Adrenal gland (tissue), 9 donors: ENCODE measurements at regions not wholly inside any gene's neighbourhood (a gene's known extent, or its start where the extent isn't known, plus 50 kb on each side); places are given as distances from the start of the nearest gene placed in this dataset.

ENCODE experiments used
- DNase-seq, 7 donors: peaks; one replicate each; pipeline ENCODE4 v3.0.0-alpha.2; 2019 to 2020
- H3K27ac ChIP-seq, 5 donors: fragments of 200-600 bp; sonication (generic) in 4 of 5; 1 replicate in 3 of 5; 2 replicates in 2 of 5; pipeline versions ENCODE4 v1.5.1 to v1.8.0; 2016 to 2020; ENCODE audit warnings: mild to moderate bottlenecking in 1 of 5
- H3K27me3 ChIP-seq: fragments of 200-600 bp; 2 replicates; pipeline ENCODE4 v1.8.0; 2021
- H3K36me3 ChIP-seq, 2 donors: fragments of 200-600 bp; replicated peaks in 1 of 2; 1 replicate in 1 of 2; 2 replicates in 1 of 2; pipeline versions ENCODE4 v1.5.1 to v1.8.0; 2018 to 2022
- H3K4me1 ChIP-seq, 2 donors: fragments of 200-600 bp; replicated peaks in 1 of 2; 1 replicate in 1 of 2; 2 replicates in 1 of 2; pipeline versions ENCODE4 v1.5.1 to v1.8.0; 2018 to 2021
- H3K4me3 ChIP-seq, 4 donors: fragments of 200-600 bp; sonication (generic) in 3 of 4; one replicate each; pipeline ENCODE4 v1.5.1; 2016 to 2018
- H3K9me3 ChIP-seq, 3 donors: fragments of 200-600 bp; sonication (generic) in 1 of 3; replicated peaks in 1 of 3; 1 replicate in 2 of 3; 2 replicates in 1 of 3; pipeline versions ENCODE4 v1.5.1 to v1.8.0; 2016 to 2021
- CTCF ChIP-seq, 6 experiments: fragments of 450-650 bp in 4 of 6; fragments of 200-600 bp in 2 of 6; sonication (generic) in 1 of 6; IDR thresholded peaks; 1 replicate in 5 of 6; 2 replicates in 1 of 6; pipeline versions ENCODE4 v1.5.1 to v1.8.0; 2016 to 2021; ENCODE audit warnings: antibody characterized with exemption in 6 of 6, mild to moderate bottlenecking in 2 of 6, moderate library complexity in 1 of 6
- POLR2A ChIP-seq, 2 donors: fragments of 450-650 bp; IDR thresholded peaks; one replicate each; pipeline ENCODE4 v1.6.1; 2017; ENCODE audit warnings: antibody characterized with exemption in 2 of 2, mild to moderate bottlenecking in 2 of 2, moderate library complexity in 1 of 2
- WGBS, 4 donors: extraction: QIAGEN DNeasy Blood & Tissue Kit in 2 of 4; methylation state at CpG; one replicate each; pipeline versions ENCODE4 v1.1.5 to v1.1.7; 2013 to 2017; 5-methylcytosine and 5-hydroxymethylcytosine counted together
- intact Hi-C, 2 donors: fragments of 100-400 bp; cut with DNase I; formaldehyde crosslinking; loops; one replicate each; pipeline versions ENCODE4 v1.14.1 to v1.15.0; 2022 to 2023
- donor health status: healthy with polysubstance abuse.
- donor health status: Bipolar disorder and iron deficiency.
- donor health status: DM: yes; HTN: yes; CAD: no.
- donor health status: DM: no; HTN: no; CAD: no.
- donor health status: DM: no; HTN: no; CAD: no.

DNA sequence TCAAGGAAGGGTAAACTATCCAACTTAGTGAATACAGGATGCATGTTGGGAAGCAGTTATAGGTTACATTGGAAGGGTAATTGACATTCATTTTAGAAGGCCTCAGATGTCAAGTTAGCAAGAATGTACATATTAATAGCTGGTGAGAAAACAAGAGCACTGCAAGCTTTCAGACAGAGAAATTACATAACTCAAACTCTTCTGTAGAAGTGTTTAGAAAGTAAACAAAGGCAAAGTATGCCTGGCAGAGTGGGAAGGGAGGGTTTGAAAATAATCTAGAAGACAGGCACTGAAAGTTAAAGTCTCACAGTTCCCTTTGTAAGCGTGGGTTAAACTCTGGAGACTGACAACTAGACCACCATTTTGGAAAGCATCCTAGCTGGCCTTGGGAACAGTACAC lies 406.2 kb downstream of the ANKRD50 start:
- no peak overlapping the region for H3K4me3 ChIP-seq
- no peaks in the 10 kb centered on the region for H3K36me3 ChIP-seq
- H3K9me3 ChIP-seq: no peaks in the 10 kb centered on the region
- 73 to 93% (median 78%) methylated on average over 1 of the region's 1 CpG for WGBS, 4 donors
- no peaks in the 10 kb centered on the region for H3K27me3 ChIP-seq
- no peak overlapping the region for H3K27ac ChIP-seq
- no peak for DNase-seq
- no peaks in the 10 kb centered on the region for H3K4me1 ChIP-seq
- TF ChIP-seq CTCF (IDR thresholded peaks at IDR 0.05) (no peak), POLR2A (IDR thresholded peaks at IDR 0.05) (no peak)
- intact Hi-C loops: no loop called here

- H3K27ac ChIP-seq: no peak overlapping the region
- H3K4me1 ChIP-seq: no peaks in the 10 kb centered on the region
- no peak overlapping the region for H3K4me3 ChIP-seq
- no peak for DNase-seq
- H3K9me3 ChIP-seq: no peaks in the 10 kb centered on the region
- intact Hi-C loops: no loop called here
- H3K27me3 ChIP-seq: no peaks in the 10 kb centered on the region
- TF ChIP-seq POLR2A (IDR thresholded peaks at IDR 0.05) (no peak), CTCF (IDR thresholded peaks at IDR 0.05) (no peak)
- H3K36me3 ChIP-seq: no peaks in the 10 kb centered on the region
- WGBS, 4 donors: 76 to 82% (median 79%) methylated on average over 3 of the region's 3 CpGs
Measured at GRCh38 chr4:124307143-124307542, 405.4 kb downstream of the ANKRD50 start.

DNA sequence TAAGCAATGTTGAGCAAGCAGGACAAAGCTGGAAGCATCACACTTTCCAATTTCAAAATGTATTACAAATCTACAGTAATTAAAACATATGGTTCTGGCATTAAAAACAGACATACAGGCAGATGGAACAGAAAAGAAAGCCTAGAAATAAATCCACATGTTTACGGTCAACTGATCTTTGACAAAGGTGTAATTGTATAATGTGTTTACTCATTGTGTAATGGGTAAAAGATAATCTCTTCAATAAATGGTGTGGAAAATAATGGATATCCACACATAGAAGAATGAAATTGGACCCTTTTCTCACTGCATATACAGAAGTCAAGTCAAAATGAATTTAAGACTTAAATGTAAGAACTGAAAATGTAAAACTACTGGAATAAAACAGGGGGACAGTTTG lies 394.2 kb downstream of the ANKRD50 start:
- Histone ChIP-seq H3K4me1 (peaks cover 0 to 4% of the 10 kb centered on the region in 2 donors), H3K27me3 (no peaks in the 10 kb centered on the region), H3K4me3 (no peak overlapping the region), H3K36me3 (no peaks in the 10 kb centered on the region), H3K27ac (no peak overlapping the region), H3K9me3 (no peaks in the 10 kb centered on the region)
- no peak for TF ChIP-seq CTCF (IDR thresholded peaks at IDR 0.05)
- TF ChIP-seq POLR2A (IDR thresholded peaks at IDR 0.05): no peak
- no peak for DNase-seq
- 81 to 95% (median 85%) methylated on average over 1 of the region's 1 CpG for WGBS, 4 donors
- intact Hi-C loops: no loop called here

- intact Hi-C loops: no loop called here
- TF ChIP-seq CTCF (IDR thresholded peaks at IDR 0.05) (no peak), POLR2A (IDR thresholded peaks at IDR 0.05) (no peak)
Measured at GRCh38 chr4:124321364-124321763, 391.2 kb downstream of the ANKRD50 start.

More at GRCh38 chr4:124321364-124321763, 391.2 kb downstream of the ANKRD50 start:
- no peak for DNase-seq
- Histone ChIP-seq H3K9me3 (no peaks in the 10 kb centered on the region), H3K36me3 (no peaks in the 10 kb centered on the region), H3K4me3 (no peak overlapping the region), H3K27ac (no peak overlapping the region), H3K27me3 (no peaks in the 10 kb centered on the region), H3K4me1 (peaks cover 0 to 4% of the 10 kb centered on the region in 2 donors)
- 61 to 73% (median 67%) methylated on average over 3 of the region's 3 CpGs for WGBS, 4 donors
